ENCODE measurements at regions not wholly inside any gene's neighbourhood (a gene's known extent, or its start where the extent isn't known, plus 50 kb on each side); places are given as distances from the start of the nearest gene placed in this dataset.
"Not testable (repeated sequence)": the region's sequence is repeated elsewhere in the genome, so short reads cannot be mapped to it uniquely, and the experiment has no call there.

DNA sequence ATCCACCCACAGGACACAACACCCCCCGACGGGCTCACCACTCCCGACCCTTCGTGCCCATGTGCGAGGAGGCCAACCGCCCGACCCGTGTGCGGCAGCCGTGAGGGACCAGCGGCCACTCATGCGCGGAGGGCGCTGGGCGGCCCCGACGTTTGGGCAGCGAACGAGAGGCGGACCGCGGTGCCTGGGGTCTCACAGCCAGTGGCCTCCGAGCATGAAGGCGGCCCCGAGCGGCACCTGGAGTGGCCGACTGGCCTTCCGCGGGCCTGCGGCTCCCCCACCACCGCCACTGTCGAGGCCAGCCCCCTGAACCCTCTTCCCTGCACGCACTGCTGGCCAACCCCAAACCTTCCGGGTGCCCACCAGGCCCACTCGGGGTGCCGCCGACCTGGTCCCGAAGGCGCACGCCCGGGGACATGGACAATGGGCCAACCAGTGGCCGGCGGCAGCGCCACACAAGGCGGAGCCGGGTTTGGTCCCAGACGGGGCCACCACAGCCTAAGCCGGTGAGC is 4274.9 kb upstream of the OR11H1 start:
- intact Hi-C loops (cut with micrococcal nuclease) = no loop called here
- H3K9me3 Mint-ChIP-seq = no peaks in the 10 kb centered on the region
- no peak for DNase-seq

DNA sequence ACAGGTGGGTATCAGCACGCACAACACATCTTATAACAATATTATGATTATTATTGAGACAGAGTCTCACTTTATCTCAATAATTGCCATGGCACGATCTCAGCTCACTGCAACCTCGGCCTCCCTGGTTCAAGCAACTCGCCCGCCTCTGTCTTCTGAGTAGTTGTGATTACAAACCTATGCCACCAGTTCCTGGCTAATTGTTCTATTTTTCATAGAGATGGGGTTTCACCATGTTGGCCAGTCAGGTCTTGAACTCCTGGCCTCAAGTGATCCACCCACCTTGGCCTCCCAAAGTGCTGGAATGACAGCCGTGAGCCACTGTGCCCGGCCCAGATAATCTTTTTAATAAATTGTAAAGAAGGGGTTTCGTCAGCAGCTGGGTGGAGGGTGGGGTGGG is 4257.0 kb upstream of the OR11H1 start:
- intact Hi-C loops (cut with micrococcal nuclease); H3K27me3 Mint-ChIP-seq; H3K4me1 Mint-ChIP-seq; H3K4me3 Mint-ChIP-seq; H3K36me3 Mint-ChIP-seq (ENCODE audit: low read depth); DNase-seq; H3K27ac Mint-ChIP-seq; H3K9me3 Mint-ChIP-seq: not testable (repeated sequence)

More for the DNA sequence above, 4274.9 kb upstream of the OR11H1 start:
- Mint-ChIP-seq H3K4me3 (no peak overlapping the region), H3K36me3 (ENCODE audit: low read depth) (no peaks in the 10 kb centered on the region), H3K27me3 (no peaks in the 10 kb centered on the region), H3K27ac (no peak overlapping the region), H3K4me1 (no peaks in the 10 kb centered on the region)

DNA sequence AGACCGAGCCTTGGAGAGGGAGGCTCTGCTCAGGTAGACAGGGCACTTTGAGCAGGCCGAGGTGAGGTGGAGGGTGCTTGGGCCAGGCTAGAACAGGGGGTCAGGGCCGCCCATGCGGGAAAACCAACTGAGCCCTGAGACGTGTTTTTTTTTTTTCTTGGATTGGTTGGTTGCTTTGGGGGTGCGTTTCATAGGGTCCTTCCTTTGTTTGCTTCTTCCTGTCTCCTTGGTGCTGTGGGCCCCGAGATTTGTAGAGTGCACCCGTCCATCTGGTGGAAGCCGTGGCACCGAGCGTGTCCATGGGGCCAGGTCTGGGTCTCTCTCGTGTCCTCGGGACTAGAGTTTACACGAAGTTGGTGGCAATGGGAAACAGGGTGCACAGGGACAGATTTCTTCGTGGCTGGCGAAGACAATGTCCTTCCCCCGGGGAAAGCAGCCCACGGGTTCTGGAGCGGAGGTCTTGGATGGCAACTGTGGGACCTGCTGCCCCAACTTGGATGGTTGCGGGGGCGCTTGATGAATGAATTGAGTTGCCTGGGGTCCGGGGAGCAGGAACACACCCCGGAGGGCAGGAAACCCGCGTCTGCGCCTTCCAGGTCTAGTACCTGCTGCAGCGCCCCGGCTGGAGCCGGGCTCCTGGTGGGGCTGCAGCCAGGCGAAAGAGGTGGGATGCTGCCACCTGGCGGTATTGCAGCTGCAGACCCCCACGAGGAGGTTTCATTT is 4242.7 kb upstream of the OR11H1 start:
- not testable (repeated sequence) for H3K4me1 Mint-ChIP-seq, DNase-seq, H3K27ac Mint-ChIP-seq

DNA sequence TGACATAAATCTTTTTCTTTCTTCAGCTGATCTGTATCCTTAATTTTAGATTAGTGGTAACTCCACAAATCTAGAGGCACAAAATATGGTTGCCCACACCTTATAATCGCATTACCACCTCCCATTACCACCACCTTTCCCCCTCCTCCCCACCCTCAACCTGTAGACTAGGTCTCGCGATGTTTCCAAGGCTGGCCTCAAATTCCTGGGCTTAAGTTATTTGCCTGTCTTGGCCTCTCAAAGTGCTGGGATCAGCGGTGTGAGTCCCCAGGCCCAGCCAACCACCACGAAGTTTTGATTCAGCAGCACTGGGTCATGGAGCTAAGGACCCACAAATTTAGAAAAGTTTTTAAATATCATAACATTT is 4242.2 kb upstream of the OR11H1 start:
- H3K9me3 Mint-ChIP-seq = peaks cover 34% of the 10 kb centered on the region
- H3K27ac Mint-ChIP-seq; H3K27me3 Mint-ChIP-seq; H3K36me3 Mint-ChIP-seq (ENCODE audit: low read depth); intact Hi-C loops (cut with micrococcal nuclease); H3K4me1 Mint-ChIP-seq; H3K4me3 Mint-ChIP-seq; DNase-seq: not testable (repeated sequence)

More for the DNA sequence above, 4242.7 kb upstream of the OR11H1 start:
- H3K36me3 Mint-ChIP-seq (ENCODE audit: low read depth); H3K4me3 Mint-ChIP-seq; intact Hi-C loops (cut with micrococcal nuclease); H3K27me3 Mint-ChIP-seq: not testable (repeated sequence)
- H3K9me3 Mint-ChIP-seq = peaks cover 29% of the 10 kb centered on the region

DNA sequence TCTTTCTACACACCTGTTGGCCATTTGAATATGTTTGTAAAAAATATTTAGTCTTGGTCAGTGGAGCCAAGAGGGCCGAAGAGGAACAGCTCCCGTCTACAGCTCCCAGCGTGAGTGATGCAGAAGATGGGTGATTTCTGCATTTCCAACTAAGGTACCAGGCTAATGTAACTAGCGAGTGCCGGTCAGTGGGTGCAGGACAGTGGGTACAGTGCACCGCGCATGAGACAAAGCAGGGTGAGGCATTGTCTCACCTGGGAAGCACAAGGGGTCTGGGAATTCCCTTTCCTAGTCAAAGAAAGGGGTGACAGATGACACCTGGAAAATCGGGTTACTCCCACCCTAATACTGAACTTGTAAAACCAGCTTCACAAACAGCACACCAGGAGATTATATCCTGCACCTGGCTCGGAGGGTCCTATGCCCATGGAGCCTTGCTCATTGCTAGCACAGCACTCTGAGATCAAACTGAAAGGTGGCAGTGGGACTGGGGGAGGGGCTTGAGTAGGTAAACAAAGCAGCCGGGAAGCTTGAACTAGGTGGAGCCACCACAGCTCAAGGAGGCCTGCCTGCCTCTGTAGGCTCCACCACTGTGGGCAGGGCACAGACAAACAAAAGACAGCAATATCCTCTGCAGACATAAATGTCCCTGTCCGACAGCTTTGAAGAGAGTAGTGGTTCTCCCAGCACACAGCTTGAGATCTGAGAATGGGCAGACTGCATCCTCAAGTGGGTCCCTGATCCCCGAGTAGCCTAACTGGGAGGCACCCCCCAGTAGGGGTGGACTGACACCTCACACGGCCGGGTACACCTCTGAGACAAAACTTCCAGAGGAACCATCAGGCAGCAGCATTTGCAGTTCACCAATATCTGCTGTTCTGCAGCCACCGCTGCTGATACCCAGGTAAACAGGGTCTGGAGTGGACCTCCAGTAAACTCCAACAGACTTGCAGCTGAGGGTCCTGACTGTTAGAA is 4239.5 kb upstream of the OR11H1 start:
- H3K27ac Mint-ChIP-seq; H3K36me3 Mint-ChIP-seq (ENCODE audit: low read depth); DNase-seq; H3K27me3 Mint-ChIP-seq; H3K4me3 Mint-ChIP-seq; intact Hi-C loops (cut with micrococcal nuclease); H3K4me1 Mint-ChIP-seq: not testable (repeated sequence)
- H3K9me3 Mint-ChIP-seq = peaks cover 43% of the 10 kb centered on the region

DNA sequence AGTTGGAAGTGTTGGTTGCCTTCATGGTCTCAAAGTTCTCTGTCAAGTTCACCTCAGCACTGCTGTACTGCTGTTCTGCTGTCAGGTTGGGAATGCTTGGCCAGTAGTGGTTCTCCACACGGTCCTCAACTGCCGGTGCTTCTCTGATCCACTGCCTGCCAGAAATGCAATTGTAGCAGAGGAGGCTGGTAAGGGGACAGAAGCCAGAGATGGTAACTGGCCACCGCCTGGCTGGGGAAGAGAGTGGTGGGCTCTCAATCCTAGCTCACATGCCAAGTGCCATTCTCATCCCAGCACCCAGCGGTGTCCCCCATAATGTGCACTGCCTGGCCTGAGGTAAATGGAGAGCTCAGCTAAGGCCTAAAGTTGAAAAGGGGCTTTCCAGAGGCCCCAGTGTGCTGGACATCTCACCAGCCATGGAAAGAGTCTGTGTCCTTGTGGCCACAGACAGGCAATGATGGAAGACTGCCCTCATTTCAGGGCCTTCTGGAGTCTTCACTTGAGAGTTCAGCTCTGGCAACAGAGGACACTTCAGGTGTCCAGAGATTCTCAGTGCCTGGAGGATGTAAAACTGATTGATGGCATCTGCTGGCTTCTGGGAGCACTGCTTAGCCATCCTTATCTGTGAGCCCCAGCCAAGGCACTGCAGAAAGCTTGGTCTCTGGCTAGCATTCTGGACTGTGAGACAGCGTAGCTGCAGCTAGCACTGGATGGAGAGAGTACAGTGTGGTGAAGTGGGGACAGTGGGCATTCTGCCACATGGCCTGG is 4229.7 kb upstream of the OR11H1 start:
- H3K4me3 Mint-ChIP-seq; H3K4me1 Mint-ChIP-seq; H3K27ac Mint-ChIP-seq; H3K36me3 Mint-ChIP-seq (ENCODE audit: low read depth); H3K27me3 Mint-ChIP-seq; intact Hi-C loops (cut with micrococcal nuclease): not testable (repeated sequence)
- DNase-seq = peak; percentile 37
- peaks cover 35% of the 10 kb centered on the region for H3K9me3 Mint-ChIP-seq

DNA sequence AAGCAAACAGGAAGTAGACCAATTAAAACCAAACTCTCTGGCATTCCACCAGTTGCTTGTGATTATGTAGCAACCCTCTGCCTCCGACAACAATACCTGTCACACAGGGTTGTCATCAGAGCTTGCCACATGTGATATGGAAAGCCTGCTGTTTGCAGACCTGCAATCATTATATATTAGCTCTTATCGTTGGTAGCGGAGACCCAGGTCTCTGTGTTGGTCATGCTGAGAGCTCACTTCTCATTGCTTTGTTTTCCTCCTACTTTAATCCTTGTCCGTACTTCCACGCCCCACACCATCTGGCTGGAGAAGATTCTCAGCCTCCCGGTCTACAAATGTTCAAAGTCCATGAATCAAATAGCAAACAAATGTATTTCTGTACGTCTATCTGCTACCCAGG is 4225.6 kb upstream of the OR11H1 start:
- H3K4me3 Mint-ChIP-seq; H3K36me3 Mint-ChIP-seq (ENCODE audit: low read depth): not testable (repeated sequence)
- peaks cover 59% of the 10 kb centered on the region for H3K9me3 Mint-ChIP-seq

DNA sequence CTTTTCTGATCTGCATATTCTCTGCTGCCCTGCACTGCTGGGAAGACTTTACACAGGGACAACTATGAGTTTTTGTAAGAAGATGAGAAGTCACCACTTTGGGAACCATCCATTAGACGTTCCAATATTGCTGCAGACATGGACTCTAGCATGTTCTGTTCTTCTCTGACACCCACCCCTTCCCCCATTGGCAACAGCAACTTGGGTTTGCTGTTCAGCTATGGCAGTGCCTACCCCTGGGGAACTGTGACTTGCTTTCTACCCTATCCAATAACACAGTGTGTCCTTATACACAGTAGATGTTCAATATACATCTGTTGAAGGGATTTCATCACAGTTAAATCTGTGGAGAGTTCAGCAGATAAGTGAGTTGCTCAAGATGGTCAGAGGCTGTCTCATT is 4225.1 kb upstream of the OR11H1 start:
- H3K4me1 Mint-ChIP-seq; H3K27me3 Mint-ChIP-seq; H3K36me3 Mint-ChIP-seq (ENCODE audit: low read depth); intact Hi-C loops (cut with micrococcal nuclease); H3K27ac Mint-ChIP-seq; H3K4me3 Mint-ChIP-seq; DNase-seq: not testable (repeated sequence)
- H3K9me3 Mint-ChIP-seq = peaks cover 60% of the 10 kb centered on the region

More for the DNA sequence above, 4225.6 kb upstream of the OR11H1 start:
- peak; percentile 48 for DNase-seq
- H3K27me3 Mint-ChIP-seq; H3K4me1 Mint-ChIP-seq; H3K27ac Mint-ChIP-seq; intact Hi-C loops (cut with micrococcal nuclease): not testable (repeated sequence)

DNA sequence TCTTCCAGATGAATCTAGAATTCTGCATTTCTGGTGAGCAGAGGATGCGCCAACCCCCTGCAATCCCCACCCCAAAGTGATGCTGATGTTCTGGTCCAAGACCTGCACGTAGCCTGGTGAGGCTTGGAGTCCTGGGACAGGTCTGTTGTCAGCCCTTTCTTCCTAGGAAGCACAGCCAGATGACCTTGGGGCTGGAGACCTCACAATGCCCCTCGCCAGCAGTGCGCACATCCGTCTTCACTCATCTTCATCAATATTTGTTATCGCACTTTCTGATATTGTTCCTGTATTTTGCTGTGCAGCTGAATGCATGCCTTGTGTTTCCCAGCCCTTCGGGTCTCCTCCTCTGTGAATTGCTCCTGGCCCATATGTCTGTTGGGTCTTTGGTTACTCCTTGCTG is 4222.8 kb upstream of the OR11H1 start:
- H3K4me3 Mint-ChIP-seq; H3K36me3 Mint-ChIP-seq (ENCODE audit: low read depth); H3K27ac Mint-ChIP-seq; intact Hi-C loops (cut with micrococcal nuclease); H3K4me1 Mint-ChIP-seq; H3K27me3 Mint-ChIP-seq: not testable (repeated sequence)
- DNase-seq = peak; percentile 35
- H3K9me3 Mint-ChIP-seq = peaks cover 49% of the 10 kb centered on the region

DNA sequence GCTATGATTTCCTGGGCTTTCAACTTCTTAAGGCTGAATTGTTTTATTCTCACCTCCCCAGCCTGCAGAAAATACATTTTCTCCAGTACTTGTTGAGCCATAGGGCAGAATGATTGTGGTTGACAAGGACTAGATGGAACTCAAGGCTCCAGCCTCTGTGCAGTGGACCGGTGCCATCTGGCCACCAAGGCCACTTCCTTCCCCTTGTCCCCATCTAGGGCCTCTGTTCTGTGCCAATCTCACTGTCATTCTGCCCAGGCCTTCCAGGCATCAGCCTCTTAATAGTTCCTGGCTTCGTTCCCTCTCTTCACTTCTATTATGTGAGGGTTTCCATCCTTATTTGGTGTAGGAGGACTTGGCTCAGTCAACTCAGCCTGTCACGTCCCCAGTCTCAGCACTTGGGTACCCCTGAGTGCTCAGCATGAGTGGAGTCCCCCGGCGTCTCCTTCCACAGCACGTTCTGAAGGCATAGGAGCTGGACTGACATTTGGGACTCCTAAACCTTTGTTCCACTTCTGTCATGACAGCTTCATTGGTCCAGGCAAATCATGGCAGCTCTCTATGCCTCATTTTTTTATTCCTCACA is 4221.0 kb upstream of the OR11H1 start:
- peak; percentile 45 for DNase-seq
- H3K27ac Mint-ChIP-seq; intact Hi-C loops (cut with micrococcal nuclease); H3K4me3 Mint-ChIP-seq; H3K4me1 Mint-ChIP-seq; H3K36me3 Mint-ChIP-seq (ENCODE audit: low read depth); H3K27me3 Mint-ChIP-seq: not testable (repeated sequence)
- H3K9me3 Mint-ChIP-seq = peaks cover 55% of the 10 kb centered on the region

DNA sequence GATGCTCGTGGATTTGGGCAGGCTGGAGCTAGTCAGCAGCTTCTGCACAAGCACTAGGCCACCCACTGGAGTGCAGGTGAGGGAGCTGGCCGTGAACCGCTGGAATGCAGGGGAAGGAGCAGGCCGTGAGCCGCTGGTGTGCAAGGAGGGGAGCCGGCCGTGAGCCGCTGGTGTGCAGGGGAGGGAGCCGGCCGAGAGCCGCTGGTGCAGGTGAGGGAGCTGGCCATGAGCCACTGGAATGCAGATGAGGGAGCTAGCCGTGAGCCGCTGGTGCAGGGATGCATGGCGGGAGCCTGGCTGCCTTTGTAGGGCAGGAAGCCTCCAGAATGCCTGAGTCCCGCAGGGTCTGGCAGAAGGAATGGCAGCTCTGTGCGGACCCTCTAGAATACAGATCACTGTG is 4220.0 kb upstream of the OR11H1 start:
- DNase-seq = peak; percentile 41
- Mint-ChIP-seq H3K36me3 (ENCODE audit: low read depth) (peaks cover 3% of the 10 kb centered on the region), H3K27ac (no peak overlapping the region), H3K27me3 (no peaks in the 10 kb centered on the region), H3K9me3 (peaks cover 52% of the 10 kb centered on the region), H3K4me1 (no peaks in the 10 kb centered on the region), H3K4me3 (no peak overlapping the region)
- intact Hi-C loops (cut with micrococcal nuclease) = no loop called here

DNA sequence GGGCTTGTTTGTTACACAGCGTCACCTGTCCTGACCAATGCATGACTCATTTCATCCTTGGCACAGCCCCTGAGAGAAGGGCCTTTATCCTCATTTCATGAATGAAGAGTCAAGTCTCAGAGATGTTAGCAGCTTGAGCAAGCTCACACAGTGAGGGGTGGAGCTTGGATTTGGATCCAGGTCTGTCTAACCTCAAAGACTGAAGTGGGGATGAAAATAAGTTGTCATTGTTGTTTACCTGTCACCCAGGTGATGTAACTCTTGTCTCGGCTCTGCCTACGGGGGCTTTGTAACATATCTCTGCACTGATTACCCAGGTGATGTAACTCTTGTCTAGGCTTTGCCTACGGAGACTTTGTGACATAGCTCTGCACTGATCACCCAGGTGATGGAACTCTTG is 4218.2 kb upstream of the OR11H1 start:
- H3K36me3 Mint-ChIP-seq (ENCODE audit: low read depth); H3K4me3 Mint-ChIP-seq; H3K4me1 Mint-ChIP-seq; H3K27ac Mint-ChIP-seq; intact Hi-C loops (cut with micrococcal nuclease); H3K27me3 Mint-ChIP-seq: not testable (repeated sequence)
- H3K9me3 Mint-ChIP-seq = peaks cover 57% of the 10 kb centered on the region
- peak; percentile 34 for DNase-seq

DNA sequence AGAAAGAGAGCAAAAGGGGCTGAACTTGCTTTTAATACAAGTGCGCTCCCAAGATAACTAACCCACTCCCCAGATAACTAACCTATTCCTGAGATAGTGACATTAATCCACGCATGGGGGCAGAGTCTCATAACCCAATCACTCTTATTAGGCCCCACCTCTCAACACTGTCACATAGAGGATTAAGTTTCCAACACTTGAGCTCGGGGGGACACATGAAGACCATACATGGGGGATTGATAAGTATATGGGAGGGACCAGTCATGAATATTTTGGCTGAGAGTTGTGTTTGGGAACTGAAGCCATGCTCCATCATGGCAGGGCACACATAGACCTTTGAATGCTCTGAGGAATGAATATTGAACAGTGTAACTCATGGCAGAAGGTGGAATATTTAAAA is 4217.3 kb upstream of the OR11H1 start:
- H3K27me3 Mint-ChIP-seq; DNase-seq; H3K27ac Mint-ChIP-seq; H3K4me1 Mint-ChIP-seq; H3K4me3 Mint-ChIP-seq; H3K36me3 Mint-ChIP-seq (ENCODE audit: low read depth); intact Hi-C loops (cut with micrococcal nuclease): not testable (repeated sequence)
- peaks cover 52% of the 10 kb centered on the region for H3K9me3 Mint-ChIP-seq

All from activated CD4-positive, alpha-beta T cell treated with anti-CD3 and anti-CD28 coated beads, Interleukin-2, amount 10 ng/mL, durations not matched to agents 24 days and 14 days (primary cell).